H1 (cell line): ENCODE measurements at regions not wholly inside any gene's neighbourhood (a gene's known extent, or its start where the extent isn't known, plus 50 kb on each side); places are given as distances from the start of the nearest gene placed in this dataset.

ENCODE experiments used
- CTCF ChIA-PET: fragments of 300-600 bp; sonication (Branson Sonifier 250); formaldehyde crosslinking; loops from one replicate; lab custom pipeline; 2021; ENCODE audit not compliant: partially characterized antibody; lab: Charles Lee
- POLR2A ChIA-PET: fragments of 300-600 bp; sonication (Branson Sonifier 250); formaldehyde crosslinking; loops from one replicate; lab custom pipeline; 2021; ENCODE audit warnings: inconsistent platforms; ENCODE audit not compliant: partially characterized antibody; lab: Charles Lee
- DNase-seq, 2 experiments: peaks; one replicate each; pipeline versions ENCODE4 v3.0.0 to v3.0.0-alpha.2; 2010 to 2022; ENCODE audit warnings: low spot score in 2 of 2, low read depth in 1 of 2, mixed read lengths in 1 of 2
- FAIRE-seq: peaks from 2 replicates; lab custom pipeline; 2011; peaks lifted over from hg19 to GRCh38; lab: Jason Lieb, UNC
- H2AFZ ChIP-seq: 2 replicates; pipeline ENCODE4 v1.8.1; 2012; ENCODE audit warnings: low read length, inconsistent platforms
- H2AK5ac ChIP-seq: 2 replicates; pipeline ENCODE4 v1.6.1; 2013; ENCODE audit warnings: low read depth, low read length
- H2BK120ac ChIP-seq: replicated peaks from 2 replicates; pipeline ENCODE3; 2013; ENCODE audit warnings: low read depth, low read length, inconsistent platforms
- H2BK12ac ChIP-seq: 2 replicates; pipeline ENCODE4 v1.6.1; 2013; ENCODE audit warnings: low read depth, low read length
- H2BK15ac ChIP-seq: 2 replicates; pipeline ENCODE4 v1.6.1; 2013; ENCODE audit warnings: low read length
- H2BK20ac ChIP-seq: 2 replicates; pipeline ENCODE4 v1.6.1; 2013; ENCODE audit warnings: low read length
- H2BK5ac ChIP-seq: 2 replicates; pipeline ENCODE4 v1.6.1; 2013; ENCODE audit warnings: low read depth, low read length
- H3K14ac ChIP-seq: 2 replicates; pipeline ENCODE4 v1.6.1; 2013; ENCODE audit warnings: inconsistent platforms; ENCODE audit not compliant: insufficient read length
- H3K18ac ChIP-seq: 2 replicates; pipeline ENCODE4 v1.6.1; 2013; ENCODE audit warnings: low read length; ENCODE audit errors: extremely low read depth
- H3K23ac ChIP-seq: 2 replicates; pipeline ENCODE4 v1.6.1; 2013; ENCODE audit warnings: inconsistent platforms; ENCODE audit not compliant: insufficient read length
- H3K23me2 ChIP-seq: 2 replicates; pipeline ENCODE4 v1.6.1; 2013; ENCODE audit warnings: low read depth, low read length
- H3K27ac ChIP-seq: 2 replicates; pipeline ENCODE4 v1.6.1; 2011; ENCODE audit warnings: low read depth, low read length, inconsistent platforms
- H3K27me3 ChIP-seq, 4 experiments: replicated peaks in 1 of 4; 1 replicate in 1 of 4; 2 replicates in 3 of 4; pipeline versions ENCODE4 v1.6.1 to v1.8.1; 2011 to 2013; ENCODE audit warnings: low read length in 3 of 4, mild to moderate bottlenecking in 3 of 4, inconsistent platforms in 2 of 4, mixed read lengths in 2 of 4, moderate library complexity in 1 of 4; ENCODE audit not compliant: control insufficient read depth in 3 of 4, insufficient read depth in 3 of 4; ENCODE audit errors: extremely low read depth in 1 of 4
- H3K36me3 ChIP-seq, 4 experiments: 2 replicates each; pipeline versions ENCODE4 v1.6.1 to v1.8.1; 2011 to 2013; ENCODE audit warnings: mild to moderate bottlenecking in 4 of 4, low read length in 3 of 4, moderate library complexity in 2 of 4, control low read depth in 1 of 4, inconsistent platforms in 1 of 4; ENCODE audit not compliant: insufficient read depth in 4 of 4, control insufficient read depth in 2 of 4
- H3K4ac ChIP-seq: replicated peaks from 2 replicates; pipeline ENCODE3; 2013; ENCODE audit warnings: low read length, low read depth, mixed read lengths, inconsistent platforms; ENCODE audit not compliant: insufficient read length
- H3K4me1 ChIP-seq, 4 experiments: replicated peaks in 1 of 4; 1 replicate in 1 of 4; 2 replicates in 3 of 4; pipeline versions ENCODE4 v1.6.1 to v1.8.1; 2011 to 2013; ENCODE audit warnings: low read length in 3 of 4, inconsistent platforms in 2 of 4, mixed read lengths in 1 of 4; ENCODE audit not compliant: insufficient read depth in 4 of 4, control insufficient read depth in 3 of 4
- H3K4me2 ChIP-seq, 2 experiments: 2 replicates each; pipeline versions ENCODE4 v1.6.1 to v1.8.1; 2011 to 2013; ENCODE audit warnings: low read depth in 2 of 2, low read length in 2 of 2, control low read depth in 1 of 2, inconsistent platforms in 1 of 2, mild to moderate bottlenecking in 1 of 2; ENCODE audit not compliant: insufficient read depth in 1 of 2
- H3K4me3 ChIP-seq, 4 experiments: fragments of 200-600, 300-600 bp in 1 of 4; sonication (generic), shearing (Covaris generic), sonication (Bioruptor Twin) in 1 of 4; 2 replicates each; pipeline versions ENCODE4 v1.5.1 to v1.8.1; 2011 to 2016; ENCODE audit warnings: low read length in 4 of 4, low read depth in 3 of 4, control low read depth in 2 of 4, inconsistent platforms in 2 of 4, mild to moderate bottlenecking in 2 of 4, mixed read lengths in 1 of 4, moderate library complexity in 1 of 4; ENCODE audit not compliant: insufficient read depth in 2 of 4; ENCODE audit errors: extremely low read depth in 1 of 4
- H3K56ac ChIP-seq: replicated peaks from 2 replicates; pipeline ENCODE3; 2013; ENCODE audit warnings: low read depth, mild to moderate bottlenecking, mixed read lengths, low read length, inconsistent platforms; ENCODE audit not compliant: insufficient read length
- H3K79me1 ChIP-seq: 2 replicates; pipeline ENCODE4 v1.6.1; 2013; ENCODE audit warnings: low read depth, low read length, control low read depth
- H3K79me2 ChIP-seq, 2 experiments: 2 replicates each; pipeline versions ENCODE4 v1.6.1 to v1.8.1; 2012 to 2013; ENCODE audit warnings: low read length in 2 of 2, mild to moderate bottlenecking in 2 of 2, inconsistent platforms in 1 of 2; ENCODE audit not compliant: insufficient read depth in 2 of 2, control insufficient read depth in 1 of 2
- H3K9ac ChIP-seq, 4 experiments: replicated peaks in 1 of 4; 1 replicate in 1 of 4; 2 replicates in 3 of 4; pipeline versions ENCODE4 v1.6.1 to v1.8.1; 2011 to 2013; ENCODE audit warnings: low read depth in 3 of 4, low read length in 3 of 4, control low read depth in 2 of 4, mild to moderate bottlenecking in 2 of 4, moderate library complexity in 2 of 4, inconsistent platforms in 1 of 4; ENCODE audit errors: extremely low read depth in 1 of 4
- H3K9me3 ChIP-seq, 2 experiments: 2 replicates each; pipeline versions ENCODE4 v1.6.1 to v1.8.1; 2012 to 2013; ENCODE audit warnings: mild to moderate bottlenecking in 2 of 2, moderate library complexity in 2 of 2, control low read depth in 1 of 2, inconsistent platforms in 1 of 2, low read depth in 1 of 2, low read length in 1 of 2, mixed read lengths in 1 of 2; ENCODE audit not compliant: insufficient read depth in 2 of 2
- H4K20me1 ChIP-seq, 2 experiments: replicated peaks in 1 of 2; 2 replicates each; pipeline versions ENCODE3 to v1.8.1; 2011 to 2013; ENCODE audit warnings: inconsistent platforms in 2 of 2, low read length in 2 of 2, mild to moderate bottlenecking in 1 of 2; ENCODE audit not compliant: insufficient read depth in 2 of 2, control insufficient read depth in 1 of 2
- H4K5ac ChIP-seq: 2 replicates; pipeline ENCODE4 v1.6.1; 2013; ENCODE audit warnings: low read length, low read depth, mixed read lengths, inconsistent platforms; ENCODE audit not compliant: insufficient read length
- H4K8ac ChIP-seq: 2 replicates; pipeline ENCODE4 v1.8.0; 2013; ENCODE audit warnings: mild to moderate bottlenecking, moderate library complexity, low read length, inconsistent platforms; ENCODE audit not compliant: insufficient read depth; ENCODE audit errors: extremely low read depth
- H4K91ac ChIP-seq: replicated peaks from 2 replicates; pipeline ENCODE3; 2013; ENCODE audit warnings: low read length, mixed read lengths, inconsistent platforms; ENCODE audit not compliant: insufficient read length
- ASH2L ChIP-seq: fragments of 200-600, 300-600 bp; sonication (generic); IDR thresholded peaks from one replicate; pipeline ENCODE4 v1.7.1; 2017; ENCODE audit warnings: low read length
- CBX5 ChIP-seq: fragments of 300-800, 300-1000 bp; sonication (generic); IDR thresholded peaks from 2 replicates; pipeline ENCODE4 v1.7.1; 2016; ENCODE audit warnings: antibody characterized with exemption, low read length, low read depth
- CEBPB ChIP-seq: IDR thresholded peaks from 2 replicates; pipeline ENCODE4 v1.6.1; 2012; ENCODE audit warnings: low read depth, low read length
- EZH2 ChIP-seq: fragments of 200-600 bp; sonication (generic); IDR thresholded peaks from 2 replicates; pipeline ENCODE4 v1.7.1; 2012; ENCODE audit warnings: low read depth, mild to moderate bottlenecking, moderate library complexity, low read length, inconsistent platforms; ENCODE audit not compliant: severe bottlenecking
- KDM4A ChIP-seq: IDR thresholded peaks from one replicate; pipeline ENCODE4 v1.7.1; 2012; ENCODE audit warnings: low read depth, mild to moderate bottlenecking, moderate library complexity, low read length, inconsistent platforms; ENCODE audit not compliant: severe bottlenecking
- MAFK ChIP-seq: IDR thresholded peaks from 2 replicates; pipeline ENCODE4 v1.6.1; 2012; ENCODE audit warnings: low read depth, mild to moderate bottlenecking, improper control_type of control experiment, low read length
- PHF8 ChIP-seq: fragments of 200-600 bp; sonication (generic); conservative IDR thresholded peaks from 2 replicates; pipeline ENCODE4 v1.7.1; 2012; ENCODE audit warnings: low read depth, mild to moderate bottlenecking, inconsistent platforms, low read length, moderate library complexity
- POU5F1 ChIP-seq: IDR thresholded peaks from 2 replicates; pipeline ENCODE4 v1.6.1; 2011; ENCODE audit warnings: low read depth, mild to moderate bottlenecking, low read length, moderate library complexity
- WGBS, 2 experiments: shearing (Covaris generic) in 1 of 2; methylation state at CpG; one replicate each; pipeline versions ENCODE4 v1.1.6 to v1.1.7; 2013 to 2015; ENCODE audit warnings: low lambda C conversion rate in 2 of 2, mixed read lengths in 2 of 2, inconsistent platforms in 1 of 2, low coverage in 1 of 2, missing lambda C conversion rate in 1 of 2; ENCODE audit not compliant: insufficient replicate concordance in 2 of 2, insufficient coverage in 1 of 2, insufficient read length in 1 of 2; ENCODE audit errors: extremely low coverage in 1 of 2, missing lambda C conversion rate in 1 of 2; 5-methylcytosine and 5-hydroxymethylcytosine counted together
- TF ChIP-seq, protein P1 (sequence below), 3 experiments: IDR thresholded peaks; 1 replicate in 2 of 3; 2 replicates in 1 of 3; pipeline versions ENCODE4 v1.5.1 to v1.6.1; 2011; ENCODE audit warnings: low read length in 3 of 3, mild to moderate bottlenecking in 3 of 3, inconsistent platforms in 2 of 3, low read depth in 1 of 3, moderate library complexity in 1 of 3; ENCODE audit not compliant: insufficient read depth in 1 of 3; ENCODE audit errors: control extremely low read depth in 1 of 3

DNA sequence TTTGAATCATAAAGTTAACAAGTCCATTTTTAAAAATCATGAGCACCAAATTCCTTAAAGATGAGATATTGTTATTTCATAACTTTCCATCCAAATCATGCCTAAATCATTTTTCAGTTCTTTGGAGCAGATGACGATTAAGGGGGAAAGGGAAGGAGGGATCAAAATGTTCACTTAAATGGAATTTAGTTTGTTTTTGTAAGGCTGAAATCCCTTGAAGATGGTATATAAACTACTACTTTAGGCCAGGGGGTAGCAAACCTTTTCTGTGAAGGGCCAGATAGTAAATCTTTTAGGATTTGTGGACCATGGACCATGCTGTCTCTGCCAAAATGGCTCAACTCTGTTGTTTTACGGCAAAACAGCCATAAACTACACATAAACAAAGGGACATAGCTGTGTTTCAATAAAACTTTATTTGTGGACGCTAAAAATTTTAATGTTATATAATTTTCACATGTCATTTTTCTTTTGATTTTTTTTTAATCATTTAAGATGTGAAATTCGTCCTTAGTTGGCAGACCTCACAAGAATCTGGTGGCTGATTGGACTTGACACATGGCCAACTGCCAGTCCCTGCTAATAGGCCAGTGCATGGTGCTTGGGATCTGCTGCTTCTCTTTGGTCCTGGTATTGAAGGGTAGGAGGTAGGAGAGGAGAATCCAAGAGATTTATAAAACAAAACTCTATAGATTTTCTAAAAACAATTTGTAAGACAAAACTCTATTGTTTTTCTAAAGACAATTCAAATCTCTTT lies 52.0 kb upstream of the RTN4 start:
- Histone ChIP-seq H4K91ac (no peak overlapping the region), H3K27me3 (no peaks in the 10 kb centered on the region), H2BK120ac (no peak overlapping the region), H4K5ac (no peak overlapping the region), H3K27ac (no peak overlapping the region), H3K23ac (no peak overlapping the region), H3K9me3 (no peaks in the 10 kb centered on the region), H2AK5ac (no peak overlapping the region), H2BK12ac (no peak overlapping the region; the same call in 1 of the 2 replicates), H2AFZ (no peak overlapping the region), H4K20me1 (no peaks in the 10 kb centered on the region), H3K4ac (no peak overlapping the region), H4K8ac (no peak overlapping the region), H3K4me1 (peaks cover 0 to 4% (median 0%) of the 10 kb centered on the region in 4 experiments; a peak in 2 of 7 replicates), H2BK20ac (no peak overlapping the region), H3K79me1 (no peaks in the 10 kb centered on the region), H3K36me3 (no peaks in the 10 kb centered on the region), H3K4me2 (no peak overlapping the region), H3K9ac (no peak overlapping the region), H3K79me2 (no peaks in the 10 kb centered on the region), H3K18ac (no peak overlapping the region), H2BK5ac (no peak overlapping the region), H3K23me2 (no peaks in the 10 kb centered on the region), H3K56ac (no peak overlapping the region), H3K4me3 (no peak overlapping the region), H2BK15ac (no peak overlapping the region), H3K14ac (no peak overlapping the region)
- FAIRE-seq (no peak), DNase-seq (no peak)
- 90% methylated on average over 4 of the region's 4 CpGs; no CpG with 5 or more reads in 1 of the 2 experiments for WGBS, 2 experiments
- ChIA-PET CTCF (interaction anchor here (0.7 to 4.8 kb wide), 2 partner anchors 16 to 87 kb away, joined by 6 to 26 read pairs; no protein-coding TSS in a partner anchor), POLR2A (no interaction called here)
- TF ChIP-seq EZH2 (no peak), CBX5 (no peak), CEBPB (no peak), MAFK (no peak), PHF8 (no peak), KDM4A (no peak), POU5F1 (no peak), ASH2L (no peak)
- TF ChIP-seq, protein P1, sequence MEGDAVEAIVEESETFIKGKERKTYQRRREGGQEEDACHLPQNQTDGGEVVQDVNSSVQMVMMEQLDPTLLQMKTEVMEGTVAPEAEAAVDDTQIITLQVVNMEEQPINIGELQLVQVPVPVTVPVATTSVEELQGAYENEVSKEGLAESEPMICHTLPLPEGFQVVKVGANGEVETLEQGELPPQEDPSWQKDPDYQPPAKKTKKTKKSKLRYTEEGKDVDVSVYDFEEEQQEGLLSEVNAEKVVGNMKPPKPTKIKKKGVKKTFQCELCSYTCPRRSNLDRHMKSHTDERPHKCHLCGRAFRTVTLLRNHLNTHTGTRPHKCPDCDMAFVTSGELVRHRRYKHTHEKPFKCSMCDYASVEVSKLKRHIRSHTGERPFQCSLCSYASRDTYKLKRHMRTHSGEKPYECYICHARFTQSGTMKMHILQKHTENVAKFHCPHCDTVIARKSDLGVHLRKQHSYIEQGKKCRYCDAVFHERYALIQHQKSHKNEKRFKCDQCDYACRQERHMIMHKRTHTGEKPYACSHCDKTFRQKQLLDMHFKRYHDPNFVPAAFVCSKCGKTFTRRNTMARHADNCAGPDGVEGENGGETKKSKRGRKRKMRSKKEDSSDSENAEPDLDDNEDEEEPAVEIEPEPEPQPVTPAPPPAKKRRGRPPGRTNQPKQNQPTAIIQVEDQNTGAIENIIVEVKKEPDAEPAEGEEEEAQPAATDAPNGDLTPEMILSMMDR (IDR thresholded peaks at IDR 0.05; ENCODE audit: control extremely low read depth in 1 of 3, insufficient read depth in 1 of 3, low read depth in 1 of 3, low read length in 3 of 3): no peak
